Hepatocyte (in vitro differentiated cells): ENCODE measurements at regions not wholly inside any gene's neighbourhood (a gene's known extent, or its start where the extent isn't known, plus 50 kb on each side); places are given as distances from the start of the nearest gene placed in this dataset.
"Not testable (repeated sequence)": the region's sequence is repeated elsewhere in the genome, so short reads cannot be mapped to it uniquely, and the experiment has no call there.

Source experiments
- CTCF ChIP-seq: fragments of 200-600 bp; sonication (generic); IDR thresholded peaks from 2 replicates; pipeline ENCODE4 v1.5.1; 2016; ENCODE audit warnings: antibody characterized with exemption, mild to moderate bottlenecking; ENCODE audit not compliant: poor library complexity
- EZH2 ChIP-seq: fragments of 200-600 bp; sonication (generic); IDR thresholded peaks from 2 replicates; pipeline ENCODE4 v1.6.1; 2016; ENCODE audit warnings: antibody characterized with exemption, mild to moderate bottlenecking, borderline replicate concordance

GRCh38 chr17:16868616-16869015 is 103.3 kb downstream of the TNFRSF13B start:
- not testable (repeated sequence) for TF ChIP-seq CTCF, EZH2
